ENCODE measurements at regions not wholly inside any gene's neighbourhood (a gene's known extent, or its start where the extent isn't known, plus 50 kb on each side); places are given as distances from the start of the nearest gene placed in this dataset.
"Not testable (repeated sequence)": the region's sequence is repeated elsewhere in the genome, so short reads cannot be mapped to it uniquely, and the experiment has no call there.

GRCh38 chr16:33710696-33711087, 251.3 kb downstream of the TP53TG3F start:
- H3K4me3 ChIP-seq (replicated peaks in 1 of 3; ENCODE audit: low read depth in 2 of 3, low read length in 3 of 3); H3K9me3 ChIP-seq (replicated peaks in 1 of 2; ENCODE audit: control insufficient read depth in 1 of 2, insufficient read depth in 1 of 2, low read length in 2 of 2); intact Hi-C loops (cut with micrococcal nuclease); H3K27me3 Mint-ChIP-seq (ENCODE audit: low read depth in 3 of 3); H4K20me1 ChIP-seq (ENCODE audit: insufficient read depth, low read length); H3K4me2 ChIP-seq (replicated peaks; ENCODE audit: extremely low read depth, low read length, poor library complexity, severe bottlenecking); H3K4me1 Mint-ChIP-seq; H3K9ac ChIP-seq (ENCODE audit: insufficient read depth, low read length, poor library complexity, severe bottlenecking); H2AFZ ChIP-seq (ENCODE audit: insufficient read depth, low read depth, low read length, poor library complexity, severe bottlenecking); H3K27me3 ChIP-seq (ENCODE audit: control insufficient read depth in 2 of 2, insufficient read depth in 2 of 2, low read length in 2 of 2); H3K27ac ChIP-seq (ENCODE audit: low read depth in 1 of 2, low read length in 2 of 2); H3K79me2 ChIP-seq (ENCODE audit: insufficient read depth, low read length); DNase-seq; H3K36me3 ChIP-seq (replicated peaks in 1 of 2; ENCODE audit: control insufficient read depth in 1 of 2, insufficient read depth in 2 of 2, low read length in 2 of 2); H3K4me3 Mint-ChIP-seq; H3K4me1 ChIP-seq (ENCODE audit: control insufficient read depth in 1 of 2, insufficient read depth in 2 of 2, low read length in 2 of 2); H3K36me3 Mint-ChIP-seq: not testable (repeated sequence)
- Mint-ChIP-seq H3K9me3 (peaks cover 7 to 34% (median 14%) of the 10 kb centered on the region in 7 donors), H3K27ac (peak overlapping the region in 1 of 7 donors; percentile 48)
- 92% methylated on average over 3 of the region's 3 CpGs for WGBS (ENCODE audit: insufficient coverage)

- H3K4me1 Mint-ChIP-seq; H3K36me3 ChIP-seq (replicated peaks in 1 of 2; ENCODE audit: control insufficient read depth in 1 of 2, insufficient read depth in 2 of 2, low read length in 2 of 2); DNase-seq; H3K4me1 ChIP-seq (ENCODE audit: control insufficient read depth in 1 of 2, insufficient read depth in 2 of 2, low read length in 2 of 2); H3K27me3 ChIP-seq (ENCODE audit: control insufficient read depth in 2 of 2, insufficient read depth in 2 of 2, low read length in 2 of 2); H3K79me2 ChIP-seq (ENCODE audit: insufficient read depth, low read length); H2AFZ ChIP-seq (ENCODE audit: insufficient read depth, low read depth, low read length, poor library complexity, severe bottlenecking); H4K20me1 ChIP-seq (ENCODE audit: insufficient read depth, low read length); H3K27ac ChIP-seq (ENCODE audit: low read depth in 1 of 2, low read length in 2 of 2); H3K4me3 Mint-ChIP-seq; H3K9ac ChIP-seq (ENCODE audit: insufficient read depth, low read length, poor library complexity, severe bottlenecking); H3K9me3 ChIP-seq (replicated peaks in 1 of 2; ENCODE audit: control insufficient read depth in 1 of 2, insufficient read depth in 1 of 2, low read length in 2 of 2); H3K36me3 Mint-ChIP-seq; H3K27me3 Mint-ChIP-seq (ENCODE audit: low read depth in 3 of 3); intact Hi-C loops (cut with micrococcal nuclease); H3K4me2 ChIP-seq (replicated peaks; ENCODE audit: extremely low read depth, low read length, poor library complexity, severe bottlenecking); H3K27ac Mint-ChIP-seq; H3K4me3 ChIP-seq (replicated peaks in 1 of 3; ENCODE audit: low read depth in 2 of 3, low read length in 3 of 3): not testable (repeated sequence)
- 83% methylated on average over 5 of the region's 5 CpGs for WGBS (ENCODE audit: insufficient coverage)
- H3K9me3 Mint-ChIP-seq: peaks cover 7 to 34% (median 14%) of the 10 kb centered on the region in 7 donors
These were observed 252.2 kb downstream of the TP53TG3F start for GRCh38 chr16:33711616-33712015.

- H3K9me3 Mint-ChIP-seq: peaks cover 7 to 32% (median 12%) of the 10 kb centered on the region in 7 donors
- H2AFZ ChIP-seq (ENCODE audit: insufficient read depth, low read depth, low read length, poor library complexity, severe bottlenecking); H3K9me3 ChIP-seq (replicated peaks in 1 of 2; ENCODE audit: control insufficient read depth in 1 of 2, insufficient read depth in 1 of 2, low read length in 2 of 2); H3K4me1 Mint-ChIP-seq; H3K27ac ChIP-seq (ENCODE audit: low read depth in 1 of 2, low read length in 2 of 2); H3K4me3 ChIP-seq (replicated peaks in 1 of 3; ENCODE audit: low read depth in 2 of 3, low read length in 3 of 3); H3K27ac Mint-ChIP-seq; H3K36me3 Mint-ChIP-seq; H3K4me3 Mint-ChIP-seq; H3K79me2 ChIP-seq (ENCODE audit: insufficient read depth, low read length); H3K4me1 ChIP-seq (ENCODE audit: control insufficient read depth in 1 of 2, insufficient read depth in 2 of 2, low read length in 2 of 2); H4K20me1 ChIP-seq (ENCODE audit: insufficient read depth, low read length); H3K27me3 Mint-ChIP-seq (ENCODE audit: low read depth in 3 of 3); DNase-seq; H3K4me2 ChIP-seq (replicated peaks; ENCODE audit: extremely low read depth, low read length, poor library complexity, severe bottlenecking); intact Hi-C loops (cut with micrococcal nuclease); H3K27me3 ChIP-seq (ENCODE audit: control insufficient read depth in 2 of 2, insufficient read depth in 2 of 2, low read length in 2 of 2); H3K36me3 ChIP-seq (replicated peaks in 1 of 2; ENCODE audit: control insufficient read depth in 1 of 2, insufficient read depth in 2 of 2, low read length in 2 of 2); H3K9ac ChIP-seq (ENCODE audit: insufficient read depth, low read length, poor library complexity, severe bottlenecking): not testable (repeated sequence)
- 59% methylated on average over 2 of the region's 2 CpGs for WGBS (ENCODE audit: insufficient coverage)
These were observed 252.9 kb downstream of the TP53TG3F start for GRCh38 chr16:33712308-33712707.

- H3K4me3 ChIP-seq (replicated peaks in 1 of 3; ENCODE audit: low read depth in 2 of 3, low read length in 3 of 3); H3K27me3 Mint-ChIP-seq (ENCODE audit: low read depth in 3 of 3); H3K27me3 ChIP-seq (ENCODE audit: control insufficient read depth in 2 of 2, insufficient read depth in 2 of 2, low read length in 2 of 2); H3K4me1 Mint-ChIP-seq; H3K4me2 ChIP-seq (replicated peaks; ENCODE audit: extremely low read depth, low read length, poor library complexity, severe bottlenecking); H3K36me3 ChIP-seq (replicated peaks in 1 of 2; ENCODE audit: control insufficient read depth in 1 of 2, insufficient read depth in 2 of 2, low read length in 2 of 2); H3K79me2 ChIP-seq (ENCODE audit: insufficient read depth, low read length); H3K27ac ChIP-seq (ENCODE audit: low read depth in 1 of 2, low read length in 2 of 2); H3K4me1 ChIP-seq (ENCODE audit: control insufficient read depth in 1 of 2, insufficient read depth in 2 of 2, low read length in 2 of 2); H2AFZ ChIP-seq (ENCODE audit: insufficient read depth, low read depth, low read length, poor library complexity, severe bottlenecking); H3K4me3 Mint-ChIP-seq; H4K20me1 ChIP-seq (ENCODE audit: insufficient read depth, low read length); H3K9ac ChIP-seq (ENCODE audit: insufficient read depth, low read length, poor library complexity, severe bottlenecking); H3K27ac Mint-ChIP-seq; intact Hi-C loops (cut with micrococcal nuclease); DNase-seq; H3K36me3 Mint-ChIP-seq; H3K9me3 ChIP-seq (replicated peaks in 1 of 2; ENCODE audit: control insufficient read depth in 1 of 2, insufficient read depth in 1 of 2, low read length in 2 of 2): not testable (repeated sequence)
- H3K9me3 Mint-ChIP-seq: peaks cover 7 to 31% (median 8%) of the 10 kb centered on the region in 7 donors
- WGBS (ENCODE audit: insufficient coverage): 87% methylated on average over 4 of the region's 5 CpGs
These were observed 253.7 kb downstream of the TP53TG3F start for GRCh38 chr16:33712851-33713709.
